SH-SY5Y (cell line): ENCODE measurements at regions not wholly inside any gene's neighbourhood (a gene's known extent, or its start where the extent isn't known, plus 50 kb on each side); places are given as distances from the start of the nearest gene placed in this dataset.

Source experiments
- GATA2 ChIP-seq: IDR thresholded peaks from 2 replicates; pipeline ENCODE4 v1.6.1; 2011; ENCODE audit warnings: mild to moderate bottlenecking, low read depth, low read length
- GATA3 ChIP-seq: IDR thresholded peaks from 2 replicates; pipeline ENCODE4 v1.6.1; 2011; ENCODE audit warnings: low read depth, mild to moderate bottlenecking, low read length, moderate library complexity

GRCh38 chr11:110874437-110875030 lies 162.3 kb upstream of the ARHGAP20 start:
- TF ChIP-seq GATA2 (no peak), GATA3 (no peak)

GRCh38 chr11:110873975-110874374 lies 161.7 kb upstream of the ARHGAP20 start:
- TF ChIP-seq GATA2 (no peak), GATA3 (no peak)

- no peak for TF ChIP-seq GATA3
- no peak for TF ChIP-seq GATA2
These were observed 158.7 kb upstream of the ARHGAP20 start for GRCh38 chr11:110870816-110871522.

- TF ChIP-seq GATA2 (no peak), GATA3 (no peak)
These were observed 155.7 kb upstream of the ARHGAP20 start for GRCh38 chr11:110867951-110868350.

GRCh38 chr11:110866081-110866480 lies 153.8 kb upstream of the ARHGAP20 start:
- TF ChIP-seq GATA3 = no peak
- TF ChIP-seq GATA2 = no peak

GRCh38 chr11:110862407-110862806 lies 150.2 kb upstream of the ARHGAP20 start:
- TF ChIP-seq GATA3 = no peak

GRCh38 chr11:110860461-110860860 lies 148.2 kb upstream of the ARHGAP20 start:
- TF ChIP-seq GATA3 = no peak
- TF ChIP-seq GATA2 = no peak

GRCh38 chr11:110859998-110860397 lies 147.8 kb upstream of the ARHGAP20 start:
- TF ChIP-seq GATA2 (no peak), GATA3 (no peak)

- TF ChIP-seq GATA3 (no peak), GATA2 (no peak)
These were observed 147.1 kb upstream of the ARHGAP20 start for GRCh38 chr11:110859240-110859840.

GRCh38 chr11:110858547-110858921 lies 146.3 kb upstream of the ARHGAP20 start:
- TF ChIP-seq GATA3 (no peak), GATA2 (no peak)

GRCh38 chr11:110857892-110858546 lies 145.8 kb upstream of the ARHGAP20 start:
- no peak for TF ChIP-seq GATA3
- TF ChIP-seq GATA2 = no peak

GRCh38 chr11:110856996-110857812 lies 145.0 kb upstream of the ARHGAP20 start:
- TF ChIP-seq GATA3 = no peak
- TF ChIP-seq GATA2 = no peak

GRCh38 chr11:110856340-110856739 lies 144.1 kb upstream of the ARHGAP20 start:
- TF ChIP-seq GATA3 (no peak), GATA2 (no peak)

- TF ChIP-seq GATA3 (no peak), GATA2 (no peak)
These were observed 143.0 kb upstream of the ARHGAP20 start for GRCh38 chr11:110855191-110855590.

GRCh38 chr11:110852921-110853490 lies 140.8 kb upstream of the ARHGAP20 start:
- TF ChIP-seq GATA3 (no peak), GATA2 (no peak)
